ENCODE measurements at regions not wholly inside any gene's neighbourhood (a gene's known extent, or its start where the extent isn't known, plus 50 kb on each side); places are given as distances from the start of the nearest gene placed in this dataset.

DNA sequence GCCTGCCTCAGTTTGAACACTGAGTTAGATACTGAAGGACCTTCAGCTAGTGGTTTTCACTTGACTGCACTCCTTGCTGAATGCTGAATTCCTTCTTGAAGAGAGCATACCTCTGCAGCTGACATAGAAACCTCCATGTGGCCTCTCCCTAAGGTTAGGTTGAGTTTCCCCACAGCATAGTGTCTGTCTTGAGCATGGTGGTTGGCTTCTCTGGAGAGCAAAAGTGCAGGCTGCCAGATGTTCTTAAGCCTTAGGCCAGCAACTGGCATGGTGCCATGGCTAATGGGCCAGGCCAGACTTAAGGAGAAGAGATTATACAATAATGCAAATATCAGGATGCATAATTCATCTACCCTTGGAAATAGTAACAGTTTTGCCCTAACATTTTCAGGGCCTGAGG, 545.6 kb upstream of the ZNF385D start:
- H3K4me3 ChIP-seq (ENCODE audit: low read length): no peak overlapping the region
- TF ChIP-seq, protein P1, sequence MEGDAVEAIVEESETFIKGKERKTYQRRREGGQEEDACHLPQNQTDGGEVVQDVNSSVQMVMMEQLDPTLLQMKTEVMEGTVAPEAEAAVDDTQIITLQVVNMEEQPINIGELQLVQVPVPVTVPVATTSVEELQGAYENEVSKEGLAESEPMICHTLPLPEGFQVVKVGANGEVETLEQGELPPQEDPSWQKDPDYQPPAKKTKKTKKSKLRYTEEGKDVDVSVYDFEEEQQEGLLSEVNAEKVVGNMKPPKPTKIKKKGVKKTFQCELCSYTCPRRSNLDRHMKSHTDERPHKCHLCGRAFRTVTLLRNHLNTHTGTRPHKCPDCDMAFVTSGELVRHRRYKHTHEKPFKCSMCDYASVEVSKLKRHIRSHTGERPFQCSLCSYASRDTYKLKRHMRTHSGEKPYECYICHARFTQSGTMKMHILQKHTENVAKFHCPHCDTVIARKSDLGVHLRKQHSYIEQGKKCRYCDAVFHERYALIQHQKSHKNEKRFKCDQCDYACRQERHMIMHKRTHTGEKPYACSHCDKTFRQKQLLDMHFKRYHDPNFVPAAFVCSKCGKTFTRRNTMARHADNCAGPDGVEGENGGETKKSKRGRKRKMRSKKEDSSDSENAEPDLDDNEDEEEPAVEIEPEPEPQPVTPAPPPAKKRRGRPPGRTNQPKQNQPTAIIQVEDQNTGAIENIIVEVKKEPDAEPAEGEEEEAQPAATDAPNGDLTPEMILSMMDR (IDR thresholded peaks at IDR 0.05; ENCODE audit: insufficient read depth, low read depth, low read length, missing control alignments): no peak
- peak; percentile 7 for DNase-seq (ENCODE audit: low read depth)

DNA sequence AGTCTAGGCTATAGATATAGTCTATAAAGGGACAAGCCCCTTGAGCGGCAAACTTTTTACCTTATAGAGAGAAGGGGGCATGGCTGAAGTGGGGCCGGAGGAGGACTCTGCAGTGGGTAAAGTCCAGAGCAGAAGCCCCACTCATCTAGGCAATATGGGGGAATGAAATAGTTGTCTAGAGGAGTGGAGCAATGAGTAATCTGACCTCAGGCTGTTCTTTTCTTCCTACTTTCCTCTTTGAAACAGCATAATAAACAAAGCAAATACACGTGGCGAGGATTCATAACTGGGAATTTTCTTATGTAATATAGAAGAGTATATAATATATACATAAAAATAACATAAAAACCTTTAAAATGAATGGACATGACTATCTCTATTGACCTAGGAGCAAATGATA, 546.4 kb upstream of the ZNF385D start:
- DNase-seq (ENCODE audit: low read depth): peak; percentile 36
- H3K4me3 ChIP-seq (ENCODE audit: low read length): no peak overlapping the region
- TF ChIP-seq, protein P1 (IDR thresholded peaks at IDR 0.05; ENCODE audit: insufficient read depth, low read depth, low read length, missing control alignments): no peak

DNA sequence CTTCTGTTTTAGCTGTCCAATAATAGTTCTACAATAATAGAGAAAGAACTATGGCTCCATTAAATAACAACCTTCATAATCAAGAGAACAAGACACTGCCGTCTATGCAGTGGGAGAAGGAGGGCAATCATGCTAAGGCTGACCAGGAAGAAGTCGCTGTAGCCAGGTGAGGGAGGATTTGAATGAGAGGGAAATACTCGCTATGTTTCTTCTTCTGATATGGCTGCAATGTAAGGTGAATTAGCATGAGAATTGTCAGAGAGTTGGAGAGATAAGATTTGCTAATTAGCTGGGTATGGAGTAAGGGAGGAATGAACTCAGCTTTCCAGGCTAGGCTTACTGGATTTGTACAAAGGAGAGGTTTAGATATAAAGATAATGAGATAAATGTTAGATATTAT, 555.4 kb upstream of the ZNF385D start:
- TF ChIP-seq, protein P1 (IDR thresholded peaks at IDR 0.05; ENCODE audit: insufficient read depth, low read depth, low read length, missing control alignments): no peak
- DNase-seq (ENCODE audit: low read depth): no peak
- H3K4me3 ChIP-seq (ENCODE audit: low read length): no peak overlapping the region

DNA sequence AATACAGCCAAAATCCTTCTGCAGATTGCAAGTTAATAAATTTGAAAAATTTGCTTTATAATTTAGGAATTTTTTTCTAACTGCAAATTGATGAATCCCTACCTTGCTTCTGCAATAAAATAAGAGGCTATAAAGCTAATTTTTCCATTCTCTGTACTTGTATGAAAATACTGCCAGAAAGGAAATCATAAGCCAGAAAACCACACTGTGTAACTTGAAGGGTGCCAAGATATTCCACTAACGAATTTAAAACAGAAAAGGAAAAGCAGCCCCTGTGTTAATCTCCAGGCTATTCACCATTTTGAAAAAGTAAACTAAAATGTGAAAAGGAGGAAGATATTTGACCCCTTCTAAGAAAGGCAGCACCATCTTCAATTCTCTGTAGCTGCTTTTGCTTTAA, 557.9 kb upstream of the ZNF385D start:
- no peak overlapping the region for H3K4me3 ChIP-seq (ENCODE audit: low read length)
- no peak for DNase-seq (ENCODE audit: low read depth)
- TF ChIP-seq, protein P1 (IDR thresholded peaks at IDR 0.05; ENCODE audit: insufficient read depth, low read depth, low read length, missing control alignments): no peak

DNA sequence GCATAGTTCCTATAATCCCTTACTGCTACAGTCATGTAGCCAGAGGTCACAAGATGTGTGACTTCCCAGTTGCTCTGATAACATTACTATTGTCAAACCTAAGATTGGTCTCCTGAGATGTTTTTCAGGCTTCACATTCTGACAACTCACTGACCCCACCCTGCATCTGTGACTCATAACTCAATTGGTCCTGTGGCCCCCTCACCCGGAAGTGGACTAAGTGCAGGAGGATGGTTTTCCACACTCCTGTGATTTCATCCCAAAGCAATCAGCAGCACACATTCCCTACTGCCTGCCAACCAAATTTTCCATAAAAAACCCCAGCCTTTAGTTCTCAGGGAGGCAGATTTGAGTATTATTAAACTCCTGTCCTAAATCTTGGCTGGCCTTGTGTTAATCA, 564.9 kb upstream of the ZNF385D start:
- DNase-seq (ENCODE audit: low read depth): no peak
- H3K4me3 ChIP-seq (ENCODE audit: low read length): no peak overlapping the region
- TF ChIP-seq, protein P1 (IDR thresholded peaks at IDR 0.05; ENCODE audit: insufficient read depth, low read depth, low read length, missing control alignments): no peak

DNA sequence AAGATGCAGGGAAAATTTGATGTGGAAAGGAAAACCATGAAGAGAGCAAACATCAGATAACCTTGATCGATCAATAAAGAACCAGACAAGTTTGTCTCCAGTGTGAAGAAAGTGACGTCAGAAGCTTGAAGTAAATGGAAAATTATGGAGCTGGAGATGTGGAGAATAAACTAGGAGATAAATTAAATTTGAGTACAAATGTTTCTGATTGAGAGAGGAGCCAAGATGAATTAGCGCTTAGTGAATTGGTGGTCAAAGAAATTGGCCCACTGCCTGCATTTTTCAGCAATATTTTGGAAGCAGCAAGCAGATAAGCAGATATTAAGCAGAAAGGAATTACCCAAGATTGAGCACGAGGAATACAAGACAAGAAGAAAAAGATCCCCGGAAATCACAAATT, 567.3 kb upstream of the ZNF385D start:
- H3K4me3 ChIP-seq (ENCODE audit: low read length): no peak overlapping the region
- no peak for DNase-seq (ENCODE audit: low read depth)
- TF ChIP-seq, protein P1 (IDR thresholded peaks at IDR 0.05; ENCODE audit: insufficient read depth, low read depth, low read length, missing control alignments): no peak

DNA sequence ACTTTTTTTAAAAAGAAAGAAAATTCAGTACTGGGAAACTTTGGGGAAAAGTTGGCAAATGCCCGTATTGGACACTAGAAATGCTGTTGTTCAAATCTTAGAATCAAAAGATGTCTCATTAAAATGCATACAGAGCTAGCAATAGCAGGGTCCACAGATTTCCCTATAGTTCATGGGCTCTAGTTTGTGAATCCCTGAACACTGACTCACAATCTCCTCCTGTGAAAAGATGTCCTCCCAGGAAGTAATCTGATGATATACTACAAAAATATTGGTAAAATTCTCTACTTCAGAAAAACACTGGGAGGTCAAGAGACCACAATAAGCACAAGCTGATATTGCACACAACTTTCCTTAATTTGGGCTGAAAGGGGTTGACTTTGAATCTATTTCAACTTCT, 568.4 kb upstream of the ZNF385D start:
- DNase-seq (ENCODE audit: low read depth): no peak
- TF ChIP-seq, protein P1 (IDR thresholded peaks at IDR 0.05; ENCODE audit: insufficient read depth, low read depth, low read length, missing control alignments): no peak
- no peak overlapping the region for H3K4me3 ChIP-seq (ENCODE audit: low read length)

Data from epithelial cell of esophagus (primary cell).